ENCODE measurements at regions not wholly inside any gene's neighbourhood (a gene's known extent, or its start where the extent isn't known, plus 50 kb on each side); places are given as distances from the start of the nearest gene placed in this dataset.

DNA sequence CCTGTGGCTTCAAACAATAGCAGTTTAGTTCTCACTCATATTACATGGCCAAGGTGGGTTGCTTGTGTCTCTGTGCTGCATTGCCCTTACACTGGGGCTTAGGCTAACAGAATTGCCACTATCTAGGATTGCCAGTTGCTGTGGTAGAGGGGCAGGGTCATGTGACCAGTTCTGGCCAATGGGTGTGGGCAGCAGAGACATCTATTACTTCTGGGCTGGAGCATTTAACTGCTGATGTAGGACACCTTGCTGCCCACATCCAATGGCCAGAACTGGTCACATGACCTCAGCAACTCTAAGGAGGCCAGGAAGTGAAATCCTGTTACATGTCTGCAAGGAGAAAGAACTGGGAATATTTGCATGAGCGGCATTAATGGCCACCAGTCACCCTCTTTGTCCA is 199.3 kb downstream of the C9orf152 start:
- TF ChIP-seq POLR2A (IDR thresholded peaks at IDR 0.05; ENCODE audit: low read length) = no peak
- TF ChIP-seq GATA1 (IDR thresholded peaks at IDR 0.05; ENCODE audit: low read depth, low read length) = no peak
